OCI-LY1 (cell line): ENCODE measurements at regions not wholly inside any gene's neighbourhood (a gene's known extent, or its start where the extent isn't known, plus 50 kb on each side); places are given as distances from the start of the nearest gene placed in this dataset.
A peak's percentile ranks its signal among the peaks of the same experiment; 100 is the strongest.

Source experiments
- H2AFZ ChIP-seq: fragments of 200-600 bp; sonication (generic), shearing (Covaris generic); 2 replicates; pipeline ENCODE4 v1.6.0; 2014; ENCODE audit warnings: antibody characterized with exemption, mild to moderate bottlenecking, low read length
- H3F3A ChIP-seq: fragments of 200-600 bp; sonication (generic), shearing (Covaris generic); 2 replicates; pipeline ENCODE4 v1.6.0; 2014; ENCODE audit warnings: mild to moderate bottlenecking, antibody characterized with exemption, low read length, moderate library complexity; ENCODE audit not compliant: insufficient read depth
- H3K27ac ChIP-seq: fragments of 200-600 bp; sonication (generic); 2 replicates; pipeline ENCODE4 v1.5.1; 2014; ENCODE audit warnings: low read length, mixed run types, mild to moderate bottlenecking, low read depth; ENCODE audit not compliant: poor library complexity, severe bottlenecking
- H3K27me3 ChIP-seq: fragments of 200-600 bp; sonication (generic); 2 replicates; pipeline ENCODE4 v1.6.0; 2014; ENCODE audit warnings: antibody characterized with exemption, mild to moderate bottlenecking, low read length, moderate library complexity; ENCODE audit not compliant: insufficient read depth
- H3K36me3 ChIP-seq: fragments of 200-600 bp; sonication (generic); 2 replicates; pipeline ENCODE4 v1.6.1; 2014; ENCODE audit warnings: mild to moderate bottlenecking, antibody characterized with exemption, low read length, moderate library complexity, mixed read lengths; ENCODE audit not compliant: insufficient read depth
- H3K4me1 ChIP-seq: fragments of 200-600 bp; sonication (generic); 2 replicates; pipeline ENCODE4 v1.5.1; 2014; ENCODE audit warnings: mild to moderate bottlenecking, low read length, moderate library complexity; ENCODE audit not compliant: insufficient read depth, severe bottlenecking
- H3K4me2 ChIP-seq: fragments of 200-600 bp; sonication (generic), shearing (Covaris generic); 2 replicates; pipeline ENCODE4 v1.6.1; 2014; ENCODE audit warnings: low read length
- H3K4me3 ChIP-seq: fragments of 200-600 bp; sonication (generic); 2 replicates; pipeline ENCODE4 v1.5.1; 2014; ENCODE audit warnings: low read length, low read depth, mild to moderate bottlenecking, mixed read lengths; ENCODE audit not compliant: poor library complexity, severe bottlenecking
- H3K79me2 ChIP-seq: fragments of 200-600 bp; shearing (Covaris generic); 2 replicates; pipeline ENCODE4 v1.6.1; 2016; ENCODE audit warnings: mixed run types, low read length, mixed read lengths; ENCODE audit not compliant: insufficient read depth
- H3K9ac ChIP-seq: fragments of 200-600 bp; sonication (generic), shearing (Covaris generic); 2 replicates; pipeline ENCODE4 v1.6.1; 2014; ENCODE audit warnings: mild to moderate bottlenecking, low read length, mixed read lengths
- H3K9me2 ChIP-seq: fragments of 200-600 bp; sonication (generic), shearing (Covaris generic); 2 replicates; pipeline ENCODE4 v1.6.1; 2014; ENCODE audit warnings: low read depth, mild to moderate bottlenecking, low read length, mixed read lengths
- H3K9me3 ChIP-seq: fragments of 200-600 bp; shearing (Covaris generic); 2 replicates; pipeline ENCODE4 v1.6.1; 2014; ENCODE audit warnings: low read length, mixed read lengths
- H4K20me1 ChIP-seq: fragments of 200-600 bp; sonication (generic), shearing (Covaris generic); 2 replicates; pipeline ENCODE4 v1.6.0; 2016; ENCODE audit warnings: mild to moderate bottlenecking, low read length; ENCODE audit not compliant: insufficient read depth
- CTCF ChIP-seq: fragments of 200-600 bp; sonication (generic), shearing (Covaris generic); IDR thresholded peaks from 2 replicates; pipeline ENCODE4 v1.5.1; 2017; ENCODE audit warnings: mild to moderate bottlenecking, antibody characterized with exemption, low read length, moderate library complexity, mixed read lengths
- EZH2 ChIP-seq: fragments of 200-600 bp; sonication (generic), shearing (Covaris generic); IDR thresholded peaks from 2 replicates; pipeline ENCODE4 v1.8.0; 2017; ENCODE audit warnings: borderline replicate concordance, mixed run types, mild to moderate bottlenecking, antibody characterized with exemption, low read length, moderate library complexity, mixed read lengths

- TF ChIP-seq CTCF (no peak), EZH2 (no peak)
- Histone ChIP-seq H3K4me3 (peak overlapping the region; percentile 14), H3F3A (no peaks in the 10 kb centered on the region), H3K9me2 (no peaks in the 10 kb centered on the region), H4K20me1 (no peaks in the 10 kb centered on the region), H3K4me2 (peak overlapping the region; percentile 29; the same call in 1 of the 2 replicates), H3K27ac (peak overlapping the region; percentile 80), H3K9ac (peak overlapping the region; percentile 42), H2AFZ (no peak overlapping the region), H3K9me3 (no peaks in the 10 kb centered on the region), H3K27me3 (no peaks in the 10 kb centered on the region), H3K79me2 (no peaks in the 10 kb centered on the region), H3K4me1 (peaks cover 75% of the 10 kb centered on the region), H3K36me3 (no peaks in the 10 kb centered on the region)
Measured at GRCh38 chr22:48085901-48086645, 1323.6 kb downstream of the TBC1D22A start.

GRCh38 chr22:48084729-48085050, 1322.2 kb downstream of the TBC1D22A start:
- Histone ChIP-seq H3F3A (no peaks in the 10 kb centered on the region), H3K27ac (peak overlapping the region; percentile 80), H3K9ac (peak overlapping the region; percentile 40; the same call in 1 of the 2 replicates), H3K9me3 (no peaks in the 10 kb centered on the region), H3K4me2 (peak overlapping the region; percentile 40; the same call in 1 of the 2 replicates), H3K79me2 (no peaks in the 10 kb centered on the region), H3K4me1 (peaks cover 75% of the 10 kb centered on the region), H3K4me3 (peak overlapping the region; percentile 3), H3K27me3 (no peaks in the 10 kb centered on the region), H3K36me3 (no peaks in the 10 kb centered on the region), H3K9me2 (no peaks in the 10 kb centered on the region), H2AFZ (no peak overlapping the region), H4K20me1 (no peaks in the 10 kb centered on the region)
- no peak for TF ChIP-seq CTCF
- TF ChIP-seq EZH2, result no peak

GRCh38 chr22:48084041-48084728, 1321.7 kb downstream of the TBC1D22A start:
- no peak overlapping the region for H2AFZ ChIP-seq
- H3K9me2 ChIP-seq, result no peaks in the 10 kb centered on the region
- H3K36me3 ChIP-seq, result no peaks in the 10 kb centered on the region
- H3K9ac ChIP-seq, result peak overlapping the region; percentile 40; the same call in 1 of the 2 replicates
- peak overlapping the region; percentile 40; the same call in 1 of the 2 replicates for H3K4me2 ChIP-seq
- no peaks in the 10 kb centered on the region for H3F3A ChIP-seq
- H3K9me3 ChIP-seq, result no peaks in the 10 kb centered on the region
- no peaks in the 10 kb centered on the region for H4K20me1 ChIP-seq
- peak overlapping the region; percentile 80 for H3K27ac ChIP-seq
- peaks cover 80% of the 10 kb centered on the region for H3K4me1 ChIP-seq
- TF ChIP-seq CTCF (no peak), EZH2 (no peak)
- peak overlapping the region; percentile 3 for H3K4me3 ChIP-seq
- no peaks in the 10 kb centered on the region for H3K27me3 ChIP-seq
- H3K79me2 ChIP-seq, result no peaks in the 10 kb centered on the region
